Osteoblast (primary cell): ENCODE measurements at regions not wholly inside any gene's neighbourhood (a gene's known extent, or its start where the extent isn't known, plus 50 kb on each side); places are given as distances from the start of the nearest gene placed in this dataset.

ENCODE experiments used
- DNase-seq: peaks from one replicate; pipeline ENCODE4 v3.0.0; 2011; ENCODE audit warnings: low spot score, mixed read lengths; ENCODE audit not compliant: insufficient read length; ENCODE audit errors: missing footprints
- H2AFZ ChIP-seq: 2 replicates; pipeline ENCODE4 v1.6.0; 2011; ENCODE audit warnings: mild to moderate bottlenecking, low read length
- H3K27ac ChIP-seq: 2 replicates; pipeline ENCODE4 v1.5.1; 2011; ENCODE audit warnings: mild to moderate bottlenecking, low read depth, low read length, moderate library complexity
- H3K27me3 ChIP-seq: 2 replicates; pipeline ENCODE4 v1.6.0; 2012; ENCODE audit warnings: mild to moderate bottlenecking, control low read depth, inconsistent platforms, low read length, moderate library complexity; ENCODE audit not compliant: insufficient read depth
- H3K36me3 ChIP-seq: 2 replicates; pipeline ENCODE4 v1.5.1; 2011; ENCODE audit warnings: mild to moderate bottlenecking, low read length, control low read depth, moderate library complexity; ENCODE audit not compliant: insufficient read depth
- H3K4me1 ChIP-seq: 2 replicates; pipeline ENCODE4 v1.5.1; 2011; ENCODE audit warnings: mild to moderate bottlenecking, low read length, control low read depth, moderate library complexity; ENCODE audit not compliant: insufficient read depth
- H3K4me2 ChIP-seq: 2 replicates; pipeline ENCODE4 v1.6.0; 2011; ENCODE audit warnings: mild to moderate bottlenecking, low read length; ENCODE audit not compliant: insufficient read depth
- H3K4me3 ChIP-seq: fragments of 200-600 bp; sonication (generic); 3 replicates; pipeline ENCODE4 v1.5.1; 2012; ENCODE audit warnings: mild to moderate bottlenecking, low read length, inconsistent platforms; ENCODE audit not compliant: insufficient read depth
- H3K79me2 ChIP-seq: 2 replicates; pipeline ENCODE4 v1.6.0; 2012; ENCODE audit warnings: mild to moderate bottlenecking, low read length, control low read depth, inconsistent platforms; ENCODE audit not compliant: insufficient read depth
- H3K9me3 ChIP-seq: 2 replicates; pipeline ENCODE4 v1.5.1; 2011; ENCODE audit warnings: low read depth, low read length, control low read depth
- H4K20me1 ChIP-seq: 2 replicates; pipeline ENCODE4 v1.6.0; 2012; ENCODE audit warnings: mild to moderate bottlenecking, low read length, control low read depth; ENCODE audit not compliant: insufficient read depth
- CTCF ChIP-seq: IDR thresholded peaks from 2 replicates; pipeline ENCODE4 v1.5.1; 2011; ENCODE audit warnings: mild to moderate bottlenecking, low read depth, low read length, moderate library complexity; ENCODE audit errors: extremely low read depth

GRCh38 chr12:19644571-19644970 is 205.3 kb downstream of the AEBP2 start:
- DNase-seq, result no peak
- Histone ChIP-seq H3K9me3 (no peaks in the 10 kb centered on the region), H3K4me1 (peaks cover 3% of the 10 kb centered on the region), H4K20me1 (no peaks in the 10 kb centered on the region), H3K4me2 (no peak overlapping the region), H3K36me3 (no peaks in the 10 kb centered on the region), H3K79me2 (no peaks in the 10 kb centered on the region), H3K27me3 (no peaks in the 10 kb centered on the region), H2AFZ (peak overlapping the region; percentile 23), H3K4me3 (no peak overlapping the region), H3K27ac (no peak overlapping the region)
- no peak for TF ChIP-seq CTCF

GRCh38 chr12:19645823-19646222 is 206.5 kb downstream of the AEBP2 start:
- Histone ChIP-seq H3K27ac (no peak overlapping the region), H2AFZ (no peak overlapping the region), H3K36me3 (no peaks in the 10 kb centered on the region), H3K4me3 (no peak overlapping the region), H3K4me2 (no peak overlapping the region), H3K4me1 (peaks cover 3% of the 10 kb centered on the region), H4K20me1 (no peaks in the 10 kb centered on the region), H3K79me2 (no peaks in the 10 kb centered on the region), H3K9me3 (no peaks in the 10 kb centered on the region), H3K27me3 (no peaks in the 10 kb centered on the region)
- no peak for TF ChIP-seq CTCF
- DNase-seq, result no peak

GRCh38 chr12:19646599-19646998 is 207.3 kb downstream of the AEBP2 start:
- H3K9me3 ChIP-seq, result no peaks in the 10 kb centered on the region
- H3K4me1 ChIP-seq, result no peaks in the 10 kb centered on the region
- no peaks in the 10 kb centered on the region for H3K36me3 ChIP-seq
- no peak overlapping the region for H2AFZ ChIP-seq
- peak; percentile 43 for DNase-seq
- no peaks in the 10 kb centered on the region for H4K20me1 ChIP-seq
- TF ChIP-seq CTCF, result no peak
- H3K27ac ChIP-seq, result no peak overlapping the region
- no peak overlapping the region for H3K4me2 ChIP-seq
- H3K79me2 ChIP-seq, result no peaks in the 10 kb centered on the region
- no peak overlapping the region for H3K4me3 ChIP-seq
- H3K27me3 ChIP-seq, result no peaks in the 10 kb centered on the region

GRCh38 chr12:19647806-19648556 is 208.7 kb downstream of the AEBP2 start:
- Histone ChIP-seq H3K27ac (no peak overlapping the region), H2AFZ (peak overlapping the region; percentile 15), H3K36me3 (no peaks in the 10 kb centered on the region), H4K20me1 (no peaks in the 10 kb centered on the region), H3K4me3 (no peak overlapping the region), H3K79me2 (no peaks in the 10 kb centered on the region), H3K9me3 (no peaks in the 10 kb centered on the region), H3K27me3 (no peaks in the 10 kb centered on the region), H3K4me2 (no peak overlapping the region), H3K4me1 (peaks cover 6% of the 10 kb centered on the region)
- no peak for TF ChIP-seq CTCF
- DNase-seq, result no peak
